ENCODE measurements at regions not wholly inside any gene's neighbourhood (a gene's known extent, or its start where the extent isn't known, plus 50 kb on each side); places are given as distances from the start of the nearest gene placed in this dataset.

GRCh38 chr11:91981995-91982394 lies 242.6 kb upstream of the FAT3 start:
- Histone ChIP-seq H3K36me3 (ENCODE audit: control insufficient read depth, insufficient read depth, low read length) (no peaks in the 10 kb centered on the region), H3K27ac (ENCODE audit: low read length) (no peak overlapping the region), H3K27me3 (ENCODE audit: control insufficient read depth, insufficient read depth, low read length) (no peaks in the 10 kb centered on the region), H3K9me3 (ENCODE audit: control insufficient read depth, insufficient read depth, low read length) (peaks cover 11% of the 10 kb centered on the region), H3K4me1 (ENCODE audit: control insufficient read depth, insufficient read depth, low read length) (no peaks in the 10 kb centered on the region), H3K4me3 (ENCODE audit: low read length) (no peak overlapping the region)
- WGBS (ENCODE audit: insufficient coverage) = 64% methylated on average over 1 of the region's 1 CpG
- Mint-ChIP-seq H3K9me3 (peaks cover 11% of the 10 kb centered on the region in 2 donors), H3K4me3 (no peak overlapping the region), H3K4me1 (no peaks in the 10 kb centered on the region), H3K36me3 (peaks cover 7% of the 10 kb centered on the region), H3K27me3 (ENCODE audit: low read depth in 2 of 2) (no peaks in the 10 kb centered on the region), H3K27ac (no peak overlapping the region)
- no peak for TF ChIP-seq CTCF (IDR thresholded peaks at IDR 0.05)
- no peak for DNase-seq
- intact Hi-C loops (cut with micrococcal nuclease) = no loop called here
- no peak for ATAC-seq

GRCh38 chr11:91979775-91980174 lies 244.8 kb upstream of the FAT3 start:
- peaks cover 11% of the 10 kb centered on the region for H3K9me3 ChIP-seq (ENCODE audit: control insufficient read depth, insufficient read depth, low read length)
- Mint-ChIP-seq H3K36me3 (peaks cover 7% of the 10 kb centered on the region), H3K4me3 (no peak overlapping the region), H3K9me3 (peaks cover 6 to 12% of the 10 kb centered on the region in 2 donors), H3K4me1 (no peaks in the 10 kb centered on the region), H3K27ac (no peak overlapping the region), H3K27me3 (ENCODE audit: low read depth in 2 of 2) (no peaks in the 10 kb centered on the region)
- no peaks in the 10 kb centered on the region for H3K36me3 ChIP-seq (ENCODE audit: control insufficient read depth, insufficient read depth, low read length)
- no peaks in the 10 kb centered on the region for H3K27me3 ChIP-seq (ENCODE audit: control insufficient read depth, insufficient read depth, low read length)
- ATAC-seq (no peak), DNase-seq (no peak)
- no peak overlapping the region for H3K27ac ChIP-seq (ENCODE audit: low read length)
- WGBS (ENCODE audit: insufficient coverage) = 86% methylated on average over 1 of the region's 1 CpG
- no peaks in the 10 kb centered on the region for H3K4me1 ChIP-seq (ENCODE audit: control insufficient read depth, insufficient read depth, low read length)
- no peak overlapping the region for H3K4me3 ChIP-seq (ENCODE audit: low read length)
- intact Hi-C loops (cut with micrococcal nuclease) = no loop called here
- TF ChIP-seq CTCF (IDR thresholded peaks at IDR 0.05) = no peak

- Histone ChIP-seq H3K4me1 (ENCODE audit: control insufficient read depth, insufficient read depth, low read length) (no peaks in the 10 kb centered on the region), H3K4me3 (ENCODE audit: low read length) (no peak overlapping the region), H3K9me3 (ENCODE audit: control insufficient read depth, insufficient read depth, low read length) (peaks cover 11% of the 10 kb centered on the region), H3K27me3 (ENCODE audit: control insufficient read depth, insufficient read depth, low read length) (no peaks in the 10 kb centered on the region), H3K27ac (ENCODE audit: low read length) (no peak overlapping the region), H3K36me3 (ENCODE audit: control insufficient read depth, insufficient read depth, low read length) (no peaks in the 10 kb centered on the region)
- no peak overlapping the region for H3K4me3 Mint-ChIP-seq
- H3K4me1 Mint-ChIP-seq = no peaks in the 10 kb centered on the region
- H3K27ac Mint-ChIP-seq = no peak overlapping the region
- intact Hi-C loops (cut with micrococcal nuclease) = no loop called here
- WGBS (ENCODE audit: insufficient coverage) = no CpG with 5 or more reads among the region's 1 CpG
- no peak for ATAC-seq
- TF ChIP-seq CTCF (IDR thresholded peaks at IDR 0.05) = no peak
- DNase-seq = no peak
- no peaks in the 10 kb centered on the region for H3K27me3 Mint-ChIP-seq (ENCODE audit: low read depth in 2 of 2)
- peaks cover 6 to 12% of the 10 kb centered on the region in 2 donors for H3K9me3 Mint-ChIP-seq
- H3K36me3 Mint-ChIP-seq = peaks cover 7% of the 10 kb centered on the region
Observed at GRCh38 chr11:91978747-91979146, 245.9 kb upstream of the FAT3 start.

GRCh38 chr11:91972665-91973266 lies 251.9 kb upstream of the FAT3 start:
- Histone ChIP-seq H3K4me1 (ENCODE audit: control insufficient read depth, insufficient read depth, low read length) (no peaks in the 10 kb centered on the region), H3K4me3 (ENCODE audit: low read length) (no peak overlapping the region), H3K9me3 (ENCODE audit: control insufficient read depth, insufficient read depth, low read length) (peaks cover 6% of the 10 kb centered on the region), H3K27me3 (ENCODE audit: control insufficient read depth, insufficient read depth, low read length) (no peaks in the 10 kb centered on the region), H3K36me3 (ENCODE audit: control insufficient read depth, insufficient read depth, low read length) (no peaks in the 10 kb centered on the region), H3K27ac (ENCODE audit: low read length) (no peak overlapping the region)
- Mint-ChIP-seq H3K27me3 (ENCODE audit: low read depth in 2 of 2) (no peaks in the 10 kb centered on the region), H3K4me1 (no peaks in the 10 kb centered on the region), H3K27ac (no peak overlapping the region), H3K4me3 (no peak overlapping the region), H3K36me3 (no peaks in the 10 kb centered on the region), H3K9me3 (peaks cover 9 to 16% of the 10 kb centered on the region in 2 donors)
- TF ChIP-seq CTCF (IDR thresholded peaks at IDR 0.05) = no peak
- ATAC-seq (no peak), DNase-seq (no peak)
- intact Hi-C loops (cut with micrococcal nuclease) = no loop called here
- WGBS (ENCODE audit: insufficient coverage) = 81% methylated on average over 1 of the region's 3 CpGs

Measured in natural killer cell (primary cell).